AG04449 (cell line): ENCODE measurements at regions not wholly inside any gene's neighbourhood (a gene's known extent, or its start where the extent isn't known, plus 50 kb on each side); places are given as distances from the start of the nearest gene placed in this dataset.
"Not testable (repeated sequence)": the region's sequence is repeated elsewhere in the genome, so short reads cannot be mapped to it uniquely, and the experiment has no call there.

ENCODE experiments used
- CTCF ChIA-PET: fragments of 350-600 bp; formaldehyde crosslinking; extraction: SDS; loops from one replicate; lab custom pipeline; 2021; ENCODE audit warnings: antibody characterized with exemption; lab: Yijun Ruan, JAX
- POLR2A ChIA-PET: fragments of 400-600, 350-600 bp; formaldehyde crosslinking; extraction: SDS; loops from one replicate; lab custom pipeline; 2020; ENCODE audit warnings: antibody characterized with exemption, inconsistent platforms; lab: Yijun Ruan, JAX
- DNase-seq: peaks from one replicate; pipeline ENCODE4 v3.0.0-alpha.2; 2010; ENCODE audit warnings: low read depth, low spot score
- H3K4me3 ChIP-seq: 2 replicates; pipeline ENCODE4 v1.5.1; 2011; ENCODE audit warnings: low read depth, mild to moderate bottlenecking, control low read depth, low read length
- TF ChIP-seq, protein P1 (sequence below): IDR thresholded peaks from one replicate; pipeline ENCODE4 v1.5.1; 2011; ENCODE audit warnings: mild to moderate bottlenecking, moderate library complexity, low read length, control low read depth, inconsistent platforms; ENCODE audit not compliant: insufficient read depth; ENCODE audit errors: missing control alignments

DNA sequence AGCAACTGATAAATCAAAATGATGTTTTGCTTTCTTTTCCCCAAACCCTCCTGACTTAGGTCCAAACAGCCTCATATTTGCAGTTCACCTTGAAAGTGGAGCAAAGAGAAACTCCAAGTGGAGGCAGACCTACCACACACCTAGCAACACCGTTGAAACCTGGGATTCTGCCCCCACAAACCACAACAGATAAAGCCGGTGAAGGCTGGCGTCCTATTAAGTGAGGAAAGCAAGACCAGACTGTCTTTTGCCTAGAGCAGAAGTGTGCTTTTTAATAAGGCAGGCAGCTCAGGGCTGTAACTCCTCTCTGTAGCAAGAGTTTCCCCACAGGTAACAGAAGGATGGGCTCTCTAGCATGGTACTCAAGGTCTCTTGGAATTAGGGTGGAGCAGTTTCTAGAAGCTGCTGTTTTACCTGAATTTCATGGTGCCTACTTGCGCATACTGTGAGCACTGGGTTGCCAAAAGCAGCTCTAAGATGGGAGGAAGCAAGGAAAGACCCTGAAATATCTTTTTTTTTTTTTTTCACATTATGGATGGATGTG lies 336.9 kb downstream of the BCL11A start:
- TF ChIP-seq, protein P1, sequence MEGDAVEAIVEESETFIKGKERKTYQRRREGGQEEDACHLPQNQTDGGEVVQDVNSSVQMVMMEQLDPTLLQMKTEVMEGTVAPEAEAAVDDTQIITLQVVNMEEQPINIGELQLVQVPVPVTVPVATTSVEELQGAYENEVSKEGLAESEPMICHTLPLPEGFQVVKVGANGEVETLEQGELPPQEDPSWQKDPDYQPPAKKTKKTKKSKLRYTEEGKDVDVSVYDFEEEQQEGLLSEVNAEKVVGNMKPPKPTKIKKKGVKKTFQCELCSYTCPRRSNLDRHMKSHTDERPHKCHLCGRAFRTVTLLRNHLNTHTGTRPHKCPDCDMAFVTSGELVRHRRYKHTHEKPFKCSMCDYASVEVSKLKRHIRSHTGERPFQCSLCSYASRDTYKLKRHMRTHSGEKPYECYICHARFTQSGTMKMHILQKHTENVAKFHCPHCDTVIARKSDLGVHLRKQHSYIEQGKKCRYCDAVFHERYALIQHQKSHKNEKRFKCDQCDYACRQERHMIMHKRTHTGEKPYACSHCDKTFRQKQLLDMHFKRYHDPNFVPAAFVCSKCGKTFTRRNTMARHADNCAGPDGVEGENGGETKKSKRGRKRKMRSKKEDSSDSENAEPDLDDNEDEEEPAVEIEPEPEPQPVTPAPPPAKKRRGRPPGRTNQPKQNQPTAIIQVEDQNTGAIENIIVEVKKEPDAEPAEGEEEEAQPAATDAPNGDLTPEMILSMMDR = no peak
- no peak overlapping the region for H3K4me3 ChIP-seq
- ChIA-PET CTCF (no interaction called here), POLR2A (no interaction called here)
- DNase-seq = no peak

GRCh38 chr2:60215386-60215901 lies 338.0 kb downstream of the BCL11A start:
- ChIA-PET CTCF (no interaction called here), POLR2A (no interaction called here)
- TF ChIP-seq, protein P1 = no peak
- no peak for DNase-seq
- H3K4me3 ChIP-seq = no peak overlapping the region

DNA sequence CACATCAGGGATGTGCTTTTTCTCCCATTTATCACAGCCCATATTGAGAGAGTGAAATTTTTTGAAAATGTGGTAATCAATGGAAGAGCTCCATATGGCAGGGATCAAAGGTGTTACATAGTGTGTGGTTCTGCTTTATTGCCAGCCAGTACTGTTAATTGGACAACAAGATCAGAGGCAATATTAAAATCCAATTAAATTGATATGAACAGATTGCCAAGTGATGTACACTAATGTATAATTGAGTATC lies 338.9 kb downstream of the BCL11A start:
- ChIA-PET CTCF (no interaction called here), POLR2A (no interaction called here)
- no peak overlapping the region for H3K4me3 ChIP-seq
- TF ChIP-seq, protein P1 = no peak
- no peak for DNase-seq

GRCh38 chr2:60213865-60214625 lies 339.4 kb downstream of the BCL11A start:
- ChIA-PET POLR2A (no interaction called here), CTCF (no interaction called here)
- TF ChIP-seq, protein P1 = no peak
- no peak for DNase-seq
- no peak overlapping the region for H3K4me3 ChIP-seq

DNA sequence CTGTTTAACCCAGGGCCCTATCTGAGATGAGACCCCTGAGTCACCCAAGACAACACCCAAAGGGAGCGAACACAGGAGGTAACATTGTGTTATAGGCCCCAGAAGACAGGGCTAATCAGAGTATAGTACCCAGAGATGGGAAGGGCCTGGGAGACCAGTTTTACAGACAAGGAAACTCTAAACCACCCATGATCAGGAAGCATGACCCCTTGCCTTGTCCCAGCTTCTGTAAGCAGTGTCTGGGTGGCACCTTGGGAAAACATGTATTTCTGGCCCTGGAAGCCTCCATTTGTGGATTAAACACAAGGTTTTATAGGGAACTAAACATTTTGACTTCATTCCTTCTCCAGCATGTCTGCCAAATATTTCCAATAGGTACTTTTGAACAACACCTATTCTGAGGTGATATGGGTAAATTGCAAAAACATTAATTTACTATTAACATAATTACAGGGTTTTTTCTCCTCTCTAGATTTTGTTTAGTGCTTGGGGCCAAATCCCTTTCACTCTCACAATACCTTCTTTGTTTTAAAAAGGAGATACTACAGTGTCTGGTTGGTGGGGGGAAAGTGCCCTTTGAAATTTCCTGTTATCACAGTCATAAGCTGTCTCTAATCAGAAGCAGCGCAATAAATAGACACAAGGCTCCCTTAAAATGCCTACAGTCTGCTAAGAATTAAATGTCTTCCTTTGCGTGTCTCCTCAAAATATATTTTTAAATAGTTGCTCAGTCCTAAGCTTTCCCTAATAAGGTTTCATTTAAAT lies 341.1 kb downstream of the BCL11A start:
- CTCF ChIA-PET = no interaction called here
- POLR2A ChIA-PET = no interaction called here
- TF ChIP-seq, protein P1 = no peak
- H3K4me3 ChIP-seq = no peak overlapping the region
- no peak for DNase-seq

DNA sequence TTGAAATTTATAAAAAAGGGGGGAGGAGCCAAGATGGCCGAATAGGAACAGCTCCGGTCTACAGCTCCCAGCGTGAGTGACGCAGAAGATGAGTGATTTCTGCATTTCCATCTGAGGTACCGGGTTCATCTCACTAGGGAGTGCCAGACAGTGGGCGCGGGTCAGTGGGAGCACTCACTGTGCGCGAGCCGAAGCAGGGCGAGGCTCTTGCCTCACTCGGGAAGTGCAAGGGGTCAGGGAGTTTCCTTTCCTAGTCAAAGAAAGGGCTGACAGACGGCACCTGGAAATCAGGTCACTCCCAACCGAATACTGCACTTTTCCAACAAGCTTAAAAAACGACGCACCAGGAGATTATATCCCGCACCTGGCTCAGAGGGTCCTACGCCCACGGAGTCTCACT lies 364.4 kb downstream of the BCL11A start:
- H3K4me3 ChIP-seq, DNase-seq, CTCF ChIA-PET, POLR2A ChIA-PET: not testable (repeated sequence)
